Activated T-cell treated with anti-CD3 and anti-CD28 coated beads, Interleukin-2, amount 50 U/mL, for 4 hours (primary cell): ENCODE measurements at regions not wholly inside any gene's neighbourhood (a gene's known extent, or its start where the extent isn't known, plus 50 kb on each side); places are given as distances from the start of the nearest gene placed in this dataset.
"Not testable (repeated sequence)": the region's sequence is repeated elsewhere in the genome, so short reads cannot be mapped to it uniquely, and the experiment has no call there.

Experiments used
- ATAC-seq, 2 donors: fragments of 200-7000 bp; cut with Tn5 transposase; one replicate each; pipeline ENCODE4 v1.10.0; 2021
- DNase-seq: peaks from one replicate; pipeline ENCODE4 v3.0.0-alpha.2; 2020
- H3K27me3 Mint-ChIP-seq: one replicate; pipeline ENCODE4 v1.8.0; 2021; ENCODE audit warnings: low read depth, mixed read lengths
- H3K36me3 Mint-ChIP-seq: one replicate; pipeline ENCODE4 v1.8.0; 2022; ENCODE audit warnings: mixed read lengths; ENCODE audit not compliant: insufficient read depth
- H3K4me1 Mint-ChIP-seq: one replicate; pipeline ENCODE4 v1.8.0; 2021; ENCODE audit warnings: low read depth, mixed read lengths
- H3K4me3 Mint-ChIP-seq: one replicate; pipeline ENCODE4 v1.8.0; 2021; ENCODE audit warnings: mild to moderate bottlenecking, moderate library complexity, mixed read lengths
- H3K9me3 Mint-ChIP-seq: one replicate; pipeline ENCODE4 v1.8.0; 2021; ENCODE audit warnings: mixed read lengths

DNA sequence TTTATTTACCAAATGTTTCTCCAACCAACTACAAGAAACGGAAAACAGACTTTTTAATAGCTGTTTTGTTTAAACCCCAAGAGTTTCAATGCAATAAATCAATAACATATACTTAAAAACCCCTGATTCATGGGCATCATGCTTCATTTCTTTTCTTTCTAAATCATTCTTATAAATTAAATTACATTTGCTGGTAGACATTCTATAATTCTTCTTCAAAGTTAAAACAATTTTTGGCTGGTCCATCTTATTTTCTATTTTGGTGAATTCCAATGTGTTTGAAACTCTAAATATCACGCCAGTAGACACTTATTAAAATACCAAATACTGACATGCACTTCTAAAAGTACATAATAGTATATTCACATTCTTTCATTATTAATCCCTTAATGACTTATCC is 408.6 kb downstream of the LIG4 start:
- Mint-ChIP-seq H3K4me1 (no peaks in the 10 kb centered on the region), H3K9me3 (no peaks in the 10 kb centered on the region), H3K4me3 (no peak overlapping the region), H3K36me3 (no peaks in the 10 kb centered on the region), H3K27me3 (no peaks in the 10 kb centered on the region)
- DNase-seq = no peak
- ATAC-seq = no peak

DNA sequence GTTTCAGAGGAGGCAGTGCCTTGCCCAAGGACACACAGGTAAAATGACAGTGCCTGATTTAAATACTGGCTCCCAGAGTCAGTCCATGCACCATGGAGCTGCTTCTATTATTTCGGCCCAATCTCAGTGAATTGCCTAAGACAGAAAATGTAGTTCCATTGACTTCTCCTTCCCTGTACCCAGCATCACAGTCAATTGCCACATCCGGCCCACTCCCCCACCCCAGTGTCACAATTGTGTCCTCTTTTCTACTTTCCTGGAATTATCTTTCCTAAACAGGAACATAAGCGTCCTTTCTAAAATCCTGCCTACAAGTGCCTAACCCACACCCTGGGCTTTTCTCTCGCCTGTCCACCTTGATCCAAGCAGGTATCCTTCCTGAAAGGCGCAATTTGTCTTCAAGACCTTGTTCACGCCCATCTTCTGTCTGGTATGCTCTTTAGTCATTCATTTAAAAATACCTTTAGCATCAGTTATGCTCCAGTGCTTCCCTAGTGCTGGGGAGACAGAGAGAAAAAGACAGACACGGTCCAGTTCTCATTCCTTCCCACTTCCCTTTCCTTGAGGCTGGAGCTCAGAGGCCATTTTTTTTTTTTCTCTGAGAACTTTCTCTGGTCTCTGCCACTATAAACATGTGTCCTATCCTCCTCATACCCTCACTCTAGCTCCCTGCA is 411.4 kb downstream of the LIG4 start:
- ATAC-seq = no peak
- H3K4me3 Mint-ChIP-seq = no peak overlapping the region
- no peaks in the 10 kb centered on the region for H3K4me1 Mint-ChIP-seq
- no peaks in the 10 kb centered on the region for H3K27me3 Mint-ChIP-seq
- no peaks in the 10 kb centered on the region for H3K9me3 Mint-ChIP-seq
- H3K36me3 Mint-ChIP-seq = no peaks in the 10 kb centered on the region
- no peak for DNase-seq

DNA sequence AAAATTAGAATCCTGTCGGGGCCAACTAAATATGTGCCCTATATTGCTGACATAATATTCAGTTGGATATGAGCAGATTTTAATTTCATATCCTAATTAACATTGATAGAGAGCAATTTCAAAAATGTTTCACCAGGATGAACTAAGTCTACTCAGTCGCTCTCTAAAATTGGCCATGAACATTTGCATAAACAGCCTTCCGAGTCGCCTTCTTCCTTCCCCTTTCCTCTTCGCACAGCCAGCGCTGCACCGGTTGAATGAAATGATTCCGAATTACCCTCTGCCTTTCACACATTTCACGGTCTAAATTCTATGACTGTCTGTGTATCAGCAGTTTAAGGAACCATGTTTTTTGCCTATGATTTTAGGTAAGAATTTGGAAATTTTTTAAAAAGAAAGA is 413.7 kb downstream of the LIG4 start:
- ATAC-seq (no peak), DNase-seq (no peak)
- no peaks in the 10 kb centered on the region for H3K36me3 Mint-ChIP-seq
- no peak overlapping the region for H3K4me3 Mint-ChIP-seq
- H3K4me1 Mint-ChIP-seq = no peaks in the 10 kb centered on the region
- no peaks in the 10 kb centered on the region for H3K27me3 Mint-ChIP-seq
- no peaks in the 10 kb centered on the region for H3K9me3 Mint-ChIP-seq

DNA sequence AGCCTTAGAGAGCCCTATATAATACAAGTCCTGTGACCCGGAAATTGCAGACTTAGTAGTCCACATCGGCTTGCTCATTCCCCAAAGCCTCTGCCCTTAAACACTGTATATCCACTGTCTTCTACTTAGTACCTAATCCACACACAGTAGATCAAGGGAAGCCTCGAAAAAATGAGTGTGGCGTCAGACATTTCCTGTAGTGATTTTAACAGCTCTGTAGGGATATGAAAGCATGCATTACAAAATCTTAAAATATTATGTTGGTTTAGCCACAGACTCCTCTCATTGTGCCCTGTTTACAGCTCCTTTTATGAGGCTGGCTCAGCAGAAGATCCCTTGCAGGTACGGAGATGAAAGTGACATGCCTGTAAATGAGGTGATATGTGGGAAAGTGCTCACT is 416.3 kb downstream of the LIG4 start:
- H3K4me3 Mint-ChIP-seq = no peak overlapping the region
- ATAC-seq = no peak

DNA sequence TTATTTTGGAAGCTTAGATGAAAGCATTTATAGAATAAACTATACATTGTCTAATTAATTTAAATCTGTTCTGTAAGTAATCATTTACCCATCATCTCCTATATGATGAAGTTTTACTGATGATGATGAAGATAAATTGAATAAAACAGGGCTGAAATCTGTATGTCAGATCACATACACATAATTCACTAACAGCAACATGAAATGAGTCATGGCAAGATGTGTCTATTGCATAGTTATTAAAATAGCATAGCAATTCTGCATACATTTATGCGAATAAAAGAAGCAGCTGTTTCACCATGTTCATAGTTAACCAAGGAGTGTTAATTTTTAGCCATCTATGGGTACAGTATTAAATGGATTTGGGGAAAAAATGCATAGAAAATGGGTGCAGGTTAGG is 424.9 kb downstream of the LIG4 start:
- DNase-seq (no peak), ATAC-seq (no peak)
- no peaks in the 10 kb centered on the region for H3K36me3 Mint-ChIP-seq
- no peaks in the 10 kb centered on the region for H3K27me3 Mint-ChIP-seq
- no peaks in the 10 kb centered on the region for H3K4me1 Mint-ChIP-seq
- H3K9me3 Mint-ChIP-seq = peaks cover 4% of the 10 kb centered on the region
- H3K4me3 Mint-ChIP-seq = no peak overlapping the region

More for the DNA sequence above, 416.3 kb downstream of the LIG4 start:
- Mint-ChIP-seq H3K36me3 (no peaks in the 10 kb centered on the region), H3K4me1 (no peaks in the 10 kb centered on the region), H3K9me3 (no peaks in the 10 kb centered on the region), H3K27me3 (no peaks in the 10 kb centered on the region)
- DNase-seq = no peak

DNA sequence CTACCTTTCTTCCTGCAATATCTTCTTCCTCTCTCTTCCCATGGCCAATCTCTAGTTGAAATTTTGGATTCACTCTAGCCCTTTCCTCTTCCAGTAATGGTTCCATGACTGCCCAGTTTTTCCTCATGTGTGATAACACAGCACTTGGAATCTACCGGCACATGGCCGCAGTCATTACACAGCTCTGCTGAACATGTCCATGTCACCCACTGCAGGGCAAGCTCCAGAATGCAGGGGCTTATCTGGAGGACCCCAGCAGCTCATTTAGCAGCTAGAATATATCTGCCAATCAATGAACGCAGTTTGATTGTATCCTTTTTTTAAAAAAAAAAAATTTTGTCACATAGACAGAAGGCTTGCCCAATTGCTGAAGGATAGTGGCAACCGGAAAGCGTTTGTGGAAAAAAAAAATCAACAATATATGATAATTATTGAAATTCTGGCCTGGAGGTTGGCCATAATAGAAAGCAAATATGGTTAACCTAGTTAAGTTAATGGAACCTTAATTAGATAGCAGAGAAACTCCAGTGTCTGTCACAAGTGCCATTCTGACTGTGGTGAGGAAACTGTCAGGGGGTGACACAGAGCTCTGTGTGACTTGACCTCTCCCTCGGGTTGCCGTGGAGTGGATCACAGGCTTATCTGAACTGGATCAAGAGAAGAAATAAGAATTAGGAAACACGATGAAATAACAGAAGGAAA is 426.7 kb downstream of the LIG4 start:
- DNase-seq (no peak), ATAC-seq (no peak)
- Mint-ChIP-seq H3K36me3 (no peaks in the 10 kb centered on the region), H3K4me1 (no peaks in the 10 kb centered on the region), H3K27me3 (no peaks in the 10 kb centered on the region), H3K4me3 (no peak overlapping the region), H3K9me3 (peaks cover 4% of the 10 kb centered on the region)

DNA sequence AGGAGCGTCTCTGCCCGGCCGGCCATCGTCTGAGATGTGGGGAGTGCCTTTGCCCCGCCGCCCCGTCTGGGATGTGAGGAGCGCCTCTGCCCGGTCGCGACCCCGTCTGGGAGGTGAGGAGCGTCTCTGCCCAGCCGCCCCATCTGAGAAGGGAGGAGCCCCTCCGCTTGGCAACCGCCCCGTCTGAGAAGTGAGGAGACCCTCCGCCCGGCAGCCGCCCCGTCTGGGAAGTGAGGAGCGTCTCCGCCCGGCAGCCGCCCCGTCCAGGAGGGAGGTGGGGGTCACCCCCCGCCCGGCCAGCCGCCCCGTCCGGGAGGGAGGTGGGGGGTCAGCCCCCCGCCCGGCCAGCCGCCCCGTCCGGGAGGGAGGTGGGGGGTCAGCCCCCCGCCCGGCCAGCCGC is 432.7 kb downstream of the LIG4 start:
- not testable (repeated sequence) for ATAC-seq, H3K27me3 Mint-ChIP-seq, H3K9me3 Mint-ChIP-seq, H3K4me1 Mint-ChIP-seq, H3K36me3 Mint-ChIP-seq, H3K4me3 Mint-ChIP-seq, DNase-seq

DNA sequence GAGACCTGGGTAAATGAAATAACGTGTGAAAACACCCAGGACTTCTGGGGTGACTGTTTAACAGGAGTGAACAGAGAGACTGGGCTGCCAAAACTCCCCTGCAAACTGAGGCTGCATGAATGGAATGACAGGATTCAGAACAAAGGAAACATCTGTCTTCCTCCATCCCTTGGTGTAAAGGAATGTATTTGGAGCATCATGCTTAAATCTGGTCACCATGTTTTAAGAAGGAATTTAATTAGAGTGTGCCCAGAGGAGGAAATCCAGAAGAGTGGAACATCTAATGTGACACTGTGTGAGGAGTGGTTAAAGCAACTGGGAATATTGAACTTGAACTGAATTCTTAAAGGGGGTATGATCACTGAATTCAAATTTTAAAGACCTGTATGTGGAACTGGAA is 437.2 kb downstream of the LIG4 start:
- Mint-ChIP-seq H3K4me3 (no peak overlapping the region), H3K27me3 (no peaks in the 10 kb centered on the region), H3K36me3 (no peaks in the 10 kb centered on the region), H3K9me3 (no peaks in the 10 kb centered on the region), H3K4me1 (no peaks in the 10 kb centered on the region)
- ATAC-seq (no peak), DNase-seq (no peak)

DNA sequence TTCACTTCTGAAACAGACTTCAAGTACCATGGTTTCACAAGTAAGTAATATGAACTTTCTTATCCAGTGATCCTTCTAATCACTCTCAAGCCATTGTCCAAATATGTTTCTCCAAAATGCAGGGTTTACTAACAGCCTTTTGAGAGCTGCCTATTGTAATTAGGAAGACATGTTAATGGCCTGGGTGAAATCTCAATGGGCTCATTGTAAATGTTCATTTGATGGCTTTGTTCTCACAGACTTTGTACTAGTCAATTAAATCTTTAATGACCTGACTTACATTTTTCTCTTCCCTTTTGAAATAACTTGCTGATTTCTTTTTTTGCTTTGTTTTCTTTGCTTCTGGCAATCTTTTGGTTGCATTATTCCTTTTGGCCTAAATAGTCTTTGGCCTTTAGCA is 444.8 kb downstream of the LIG4 start:
- no peaks in the 10 kb centered on the region for H3K4me1 Mint-ChIP-seq
- no peak for DNase-seq
- H3K4me3 Mint-ChIP-seq = no peak overlapping the region
- ATAC-seq = no peak
- no peaks in the 10 kb centered on the region for H3K27me3 Mint-ChIP-seq
- no peaks in the 10 kb centered on the region for H3K36me3 Mint-ChIP-seq
- H3K9me3 Mint-ChIP-seq = no peaks in the 10 kb centered on the region

DNA sequence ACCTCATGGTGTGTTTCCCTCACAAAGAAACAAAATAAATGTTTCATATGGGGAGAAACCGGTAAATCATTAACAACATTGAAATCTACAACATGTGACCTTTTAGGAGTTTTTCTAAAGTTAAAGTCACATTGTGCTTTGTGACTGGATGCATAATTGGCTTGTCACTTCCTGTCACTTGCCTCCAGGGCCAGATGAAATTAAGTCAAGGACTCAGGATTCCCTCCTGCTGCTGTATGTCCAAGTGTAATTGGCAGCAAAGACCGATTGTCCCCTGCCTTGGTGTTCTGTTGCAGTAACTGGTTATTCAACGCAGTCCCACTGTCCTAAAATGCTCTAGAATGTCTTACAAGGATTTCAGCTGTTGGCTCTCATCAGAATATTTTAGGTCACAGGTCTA is 448.2 kb downstream of the LIG4 start:
- Mint-ChIP-seq H3K9me3 (no peaks in the 10 kb centered on the region), H3K36me3 (no peaks in the 10 kb centered on the region), H3K27me3 (no peaks in the 10 kb centered on the region), H3K4me3 (no peak overlapping the region), H3K4me1 (no peaks in the 10 kb centered on the region)
- ATAC-seq (no peak), DNase-seq (no peak)

DNA sequence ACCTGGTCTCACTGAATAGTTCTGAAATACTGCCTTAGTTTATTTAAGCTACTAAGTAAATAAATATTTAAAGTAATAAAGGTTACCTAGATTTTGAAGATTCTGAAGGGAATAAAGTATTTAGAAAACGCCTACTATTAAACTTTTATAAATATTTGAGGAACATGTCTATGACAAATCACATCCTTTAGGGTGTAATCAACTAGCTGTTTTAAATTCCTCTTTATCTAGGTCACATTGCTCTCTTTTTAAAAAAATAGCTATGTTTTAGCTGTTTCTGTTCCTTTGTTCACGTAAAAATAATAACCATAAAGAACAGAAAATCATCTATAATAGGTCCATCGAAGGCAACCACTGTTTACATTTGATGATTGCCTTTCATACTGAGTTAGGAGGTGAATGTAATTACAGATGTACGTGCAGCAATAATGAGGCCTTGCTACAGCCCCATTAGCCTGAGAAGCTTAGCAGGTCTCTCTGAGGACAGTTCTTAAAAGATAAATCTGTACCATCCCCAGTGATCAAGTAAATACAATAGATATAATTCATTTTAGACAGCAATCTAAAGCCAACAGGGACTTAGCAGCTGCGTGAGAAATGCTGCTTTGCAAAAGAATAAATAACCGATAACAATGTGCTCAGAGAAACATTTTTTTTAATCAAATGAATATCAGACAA is 449.5 kb downstream of the LIG4 start:
- DNase-seq = no peak
- H3K4me1 Mint-ChIP-seq = no peaks in the 10 kb centered on the region
- H3K36me3 Mint-ChIP-seq = no peaks in the 10 kb centered on the region
- peaks cover under 1% of the 10 kb centered on the region for H3K9me3 Mint-ChIP-seq
- ATAC-seq = no peak
- no peak overlapping the region for H3K4me3 Mint-ChIP-seq
- no peaks in the 10 kb centered on the region for H3K27me3 Mint-ChIP-seq

DNA sequence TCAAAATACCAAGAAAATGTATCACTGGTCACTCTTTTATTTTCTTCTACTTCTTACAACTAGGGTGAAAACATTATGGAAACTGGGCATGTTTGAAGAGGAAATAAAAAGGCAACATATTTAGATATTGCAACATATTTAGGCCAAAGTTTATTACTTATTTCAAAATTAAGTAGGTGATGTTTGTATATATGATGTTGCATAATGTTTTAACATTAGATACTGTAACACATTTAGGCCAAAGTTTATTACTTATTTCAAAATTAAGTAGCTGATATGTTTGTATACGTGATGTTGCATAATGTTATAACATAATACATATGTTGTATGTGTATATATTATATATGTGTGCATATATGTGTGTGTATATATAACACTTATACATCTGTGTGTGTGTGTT is 451.3 kb downstream of the LIG4 start:
- H3K4me1 Mint-ChIP-seq = no peaks in the 10 kb centered on the region
- H3K36me3 Mint-ChIP-seq = no peaks in the 10 kb centered on the region
- ATAC-seq (no peak), DNase-seq (no peak)
- H3K9me3 Mint-ChIP-seq = peaks cover 8% of the 10 kb centered on the region
- H3K4me3 Mint-ChIP-seq = no peak overlapping the region
- no peaks in the 10 kb centered on the region for H3K27me3 Mint-ChIP-seq

DNA sequence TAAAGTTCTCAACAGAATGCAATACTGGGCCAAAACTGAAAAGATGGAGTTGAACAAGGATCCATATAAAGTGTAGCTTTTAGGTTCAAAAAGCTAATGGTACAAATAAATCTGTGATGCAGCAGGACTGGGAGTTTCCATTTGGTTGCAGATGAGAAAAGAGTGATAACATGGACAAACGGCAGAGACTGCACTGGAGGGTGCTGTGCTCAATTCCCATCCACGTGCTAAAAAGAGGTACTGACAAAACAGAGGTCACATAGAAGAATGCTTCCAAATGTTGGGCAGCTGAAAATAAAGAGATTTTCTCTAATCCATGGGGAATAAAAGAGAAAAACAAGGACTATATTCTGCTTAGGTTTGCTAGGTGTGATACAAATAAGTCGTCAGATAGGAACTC is 461.6 kb downstream of the LIG4 start:
- ATAC-seq (no peak), DNase-seq (no peak)
- H3K4me3 Mint-ChIP-seq = no peak overlapping the region
- no peaks in the 10 kb centered on the region for H3K27me3 Mint-ChIP-seq
- peaks cover 4% of the 10 kb centered on the region for H3K9me3 Mint-ChIP-seq
- H3K36me3 Mint-ChIP-seq = no peaks in the 10 kb centered on the region
- H3K4me1 Mint-ChIP-seq = no peaks in the 10 kb centered on the region

DNA sequence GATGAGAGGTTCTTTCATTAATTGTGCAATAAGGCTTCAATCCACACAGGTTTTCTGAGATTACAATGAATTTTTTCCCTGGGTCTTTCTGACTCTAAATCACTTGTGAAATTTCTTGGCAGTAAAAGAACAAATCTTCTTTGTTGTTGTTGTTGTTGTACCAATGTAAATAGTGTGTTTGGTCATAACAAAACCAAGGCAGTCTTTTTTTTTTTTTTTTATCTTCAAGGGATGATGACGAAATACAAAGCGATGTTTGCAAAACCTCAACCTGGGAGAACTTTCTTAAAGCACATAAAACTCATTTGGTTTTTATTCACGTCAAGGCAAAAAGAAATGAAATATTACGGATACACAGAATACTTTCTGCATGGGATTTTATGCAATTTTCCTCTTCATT is 462.0 kb downstream of the LIG4 start:
- no peak for ATAC-seq
- no peaks in the 10 kb centered on the region for H3K27me3 Mint-ChIP-seq

DNA sequence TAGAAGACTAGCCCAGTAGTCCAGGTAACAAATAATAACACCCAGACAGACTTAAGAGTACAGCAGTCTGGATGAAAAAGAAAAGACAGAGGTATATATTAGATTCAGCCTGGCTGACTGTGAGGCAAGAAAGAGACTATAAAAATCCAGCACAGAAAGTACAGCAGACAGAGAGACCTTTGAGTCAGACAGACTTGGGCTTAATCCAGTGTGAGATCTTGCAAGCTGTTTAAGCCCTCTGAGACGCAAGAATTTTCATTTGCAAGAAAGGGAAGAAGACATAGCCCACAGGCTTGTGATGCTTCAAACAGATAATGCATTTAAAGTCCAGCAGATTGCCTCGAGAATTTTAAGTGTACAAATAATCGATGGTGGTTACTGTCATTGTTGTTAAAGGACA is 471.4 kb downstream of the LIG4 start:
- Mint-ChIP-seq H3K36me3 (no peaks in the 10 kb centered on the region), H3K9me3 (peaks cover 7% of the 10 kb centered on the region), H3K27me3 (no peaks in the 10 kb centered on the region), H3K4me1 (no peaks in the 10 kb centered on the region), H3K4me3 (no peak overlapping the region)
- DNase-seq = no peak
- ATAC-seq = no peak

More for the DNA sequence above, 462.0 kb downstream of the LIG4 start:
- Mint-ChIP-seq H3K36me3 (no peaks in the 10 kb centered on the region), H3K9me3 (peaks cover 4% of the 10 kb centered on the region), H3K4me1 (no peaks in the 10 kb centered on the region), H3K4me3 (no peak overlapping the region)
- no peak for DNase-seq
